NCI-H146 treated with DMSO at 0.1 percent for 48 hours (cell line): ENCODE measurements at regions not wholly inside any gene's neighbourhood (a gene's known extent, or its start where the extent isn't known, plus 50 kb on each side); places are given as distances from the start of the nearest gene placed in this dataset.

Experiments used
- DNase-seq: peaks from one replicate; lab custom pipeline; 2025; ENCODE audit not compliant: unreplicated experiment; lab: John Stamatoyannopoulos, UW

DNA sequence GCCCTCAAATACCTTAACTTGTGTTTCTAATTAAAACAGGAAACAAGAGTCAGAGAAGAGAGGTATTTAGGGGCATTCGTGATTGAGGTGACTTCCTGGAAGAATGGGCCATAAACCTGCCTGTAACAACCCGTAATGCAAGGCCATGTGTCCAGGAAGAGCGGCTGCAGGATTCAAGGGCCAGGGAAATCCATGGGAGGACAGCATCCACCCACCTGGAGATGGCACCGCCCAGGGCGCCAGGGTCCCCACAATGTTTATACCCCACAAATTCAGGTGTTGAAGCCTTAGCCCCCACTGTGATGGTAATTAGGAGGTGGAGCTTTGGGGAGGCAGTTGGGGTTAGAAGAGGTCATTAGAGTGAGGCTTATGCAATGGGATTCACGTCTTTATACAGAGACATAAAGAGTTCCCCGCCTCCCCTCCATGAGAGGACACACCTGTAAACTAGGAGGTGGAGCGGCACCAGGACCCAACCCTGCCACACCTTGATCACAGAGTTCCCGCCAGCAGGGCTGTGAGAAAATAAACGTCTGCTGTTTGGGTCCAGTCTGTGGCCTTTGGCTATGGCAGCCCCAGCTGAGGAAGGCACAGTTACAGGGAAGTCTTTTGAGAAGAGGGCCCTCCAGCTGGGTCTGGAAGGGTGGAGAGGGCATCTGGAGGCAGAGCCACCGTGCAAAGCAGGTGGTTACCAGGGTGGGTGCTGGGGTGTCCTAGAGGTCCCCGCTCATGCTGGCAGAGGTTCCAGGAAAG is 1394.3 kb downstream of the TBC1D22A start:
- no peak for DNase-seq

DNA sequence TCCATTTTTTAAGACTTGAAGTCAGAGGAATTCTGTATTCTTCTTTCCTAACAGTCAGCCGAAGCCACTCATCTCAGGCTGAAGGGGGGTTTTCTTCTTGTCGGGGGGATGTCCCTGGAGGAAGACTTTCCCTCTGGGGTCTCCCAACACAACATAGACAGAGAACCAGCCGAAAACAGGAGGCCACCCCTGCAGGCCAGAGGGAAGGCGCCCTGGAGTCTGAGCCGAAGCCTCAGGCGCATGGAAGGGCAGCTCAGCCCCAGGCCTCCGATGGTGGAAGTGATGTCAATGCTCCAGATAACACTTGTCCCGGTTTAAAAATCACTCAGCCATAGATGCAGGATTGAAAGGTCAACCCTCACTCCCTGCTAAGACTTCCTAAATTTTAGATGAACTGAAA is 1393.0 kb downstream of the TBC1D22A start:
- DNase-seq = no peak

DNA sequence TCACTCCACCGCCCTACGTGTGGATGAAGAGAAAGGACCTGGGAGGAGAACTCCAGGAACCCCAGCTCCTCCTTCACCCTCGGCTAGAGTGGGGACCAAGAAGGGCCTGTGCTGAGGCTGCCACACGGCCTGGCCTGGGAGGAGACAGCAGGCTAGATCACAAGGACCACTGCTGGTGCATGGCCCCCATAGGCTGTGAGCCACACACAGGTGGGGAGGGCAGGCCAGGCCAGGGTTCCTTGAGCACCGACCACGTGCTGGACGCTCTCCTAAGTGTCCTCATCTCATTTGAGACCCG is 1392.4 kb downstream of the TBC1D22A start:
- DNase-seq = no peak

DNA sequence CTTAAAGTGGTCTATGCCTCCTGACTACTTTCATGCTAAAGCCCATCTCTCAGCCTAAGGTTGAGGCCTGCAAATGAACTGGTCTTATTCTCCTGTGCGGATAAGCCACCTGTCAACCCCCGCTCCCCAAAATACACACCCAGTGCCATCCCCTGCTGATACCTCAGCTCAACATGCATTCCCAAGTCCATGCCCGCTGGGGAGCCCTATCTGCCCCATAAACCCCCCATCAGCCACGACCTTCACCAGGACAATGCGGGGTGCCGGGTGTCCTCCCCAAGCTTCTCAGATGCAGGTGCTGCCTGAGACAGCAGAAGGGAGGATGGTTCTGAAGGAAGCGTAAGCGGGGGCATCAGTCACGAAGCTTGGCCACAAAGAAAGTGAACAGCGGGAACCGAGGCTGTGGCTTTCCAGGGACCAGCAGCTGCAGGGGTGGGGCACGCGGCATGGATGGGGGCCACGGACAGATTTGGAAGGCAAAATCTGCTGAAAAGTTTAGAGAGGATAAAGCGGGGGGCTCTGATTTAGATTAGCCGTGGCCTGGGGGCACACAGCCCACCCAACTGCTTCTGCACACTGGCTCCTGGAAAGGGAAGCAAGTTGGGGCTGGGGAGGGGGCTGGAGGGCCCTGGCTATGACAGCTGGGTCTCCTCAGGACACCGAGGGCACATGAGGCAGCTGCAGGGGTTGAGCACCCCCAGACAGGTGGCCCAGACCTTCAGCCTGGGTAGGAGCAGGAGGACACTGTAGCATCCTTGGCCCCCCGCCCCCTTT is 1391.9 kb downstream of the TBC1D22A start:
- DNase-seq = no peak

DNA sequence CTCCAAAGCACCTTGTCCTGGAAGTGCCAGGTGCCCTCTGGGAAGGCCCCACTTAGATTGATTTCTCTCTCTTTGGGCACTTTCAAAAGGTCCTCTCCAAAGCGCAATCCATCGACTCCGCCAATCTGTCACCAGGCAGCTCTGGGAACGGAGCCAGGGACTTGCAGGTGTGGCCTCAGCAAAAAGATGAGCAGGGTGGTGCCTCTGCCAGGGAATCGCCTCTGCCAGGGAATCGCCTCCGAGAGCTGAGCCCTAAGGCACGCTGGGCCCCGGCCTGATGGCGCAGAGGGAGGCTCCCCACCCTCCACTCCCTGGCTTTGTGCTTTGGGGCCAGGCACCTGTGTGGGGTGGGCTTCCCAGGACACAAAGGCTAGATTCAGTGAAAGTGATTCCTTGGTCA is 1391.3 kb downstream of the TBC1D22A start:
- DNase-seq = no peak

DNA sequence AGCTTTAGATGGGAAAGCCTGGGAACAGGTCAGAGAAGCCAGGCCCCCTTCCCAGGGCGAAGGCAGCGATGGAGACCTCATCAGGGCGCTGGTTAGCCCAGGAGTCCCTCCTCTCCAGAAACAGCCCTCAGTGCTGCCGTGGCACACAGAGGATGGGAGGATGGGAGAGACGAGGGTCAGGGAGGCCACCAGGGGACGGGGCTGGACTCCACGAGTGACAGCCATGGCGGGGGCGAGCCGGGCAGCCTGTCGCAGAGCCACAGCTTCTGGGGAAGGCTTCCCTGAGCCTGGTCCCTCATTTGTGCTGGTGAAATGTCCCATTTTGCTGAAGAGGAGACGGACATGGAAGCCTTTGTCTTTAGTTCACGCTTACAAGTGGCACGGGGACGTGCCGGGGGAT is 1390.5 kb downstream of the TBC1D22A start:
- DNase-seq = no peak

DNA sequence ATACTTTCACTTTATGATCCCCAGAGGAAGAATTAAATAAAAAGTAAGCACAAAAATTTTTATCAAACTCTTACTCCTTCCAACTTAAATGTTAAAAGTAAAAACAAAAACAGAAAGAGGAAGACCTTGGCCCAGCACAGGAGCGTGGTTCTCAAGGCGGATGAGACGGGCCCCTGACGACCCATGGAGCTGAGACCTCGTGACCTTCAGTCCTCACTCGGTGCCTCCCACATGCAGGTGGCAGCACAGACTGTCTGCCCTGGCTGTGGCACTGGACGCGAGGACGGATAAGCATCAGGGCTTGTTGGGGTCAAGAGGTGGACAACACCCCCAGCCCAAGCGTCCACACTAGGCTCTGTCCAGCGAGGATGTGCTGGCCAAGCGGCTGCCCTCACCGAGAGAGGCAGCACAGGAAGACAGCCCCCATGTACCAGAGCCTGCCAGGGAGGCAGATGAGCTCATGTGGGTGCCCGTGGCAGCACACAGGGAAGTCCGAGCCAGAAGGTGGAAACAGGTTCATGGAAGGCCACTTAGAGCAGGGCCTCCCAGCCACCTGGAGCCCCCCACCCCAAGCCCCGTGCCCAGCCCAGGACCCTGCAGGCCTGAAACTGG is 1389.8 kb downstream of the TBC1D22A start:
- DNase-seq = no peak

DNA sequence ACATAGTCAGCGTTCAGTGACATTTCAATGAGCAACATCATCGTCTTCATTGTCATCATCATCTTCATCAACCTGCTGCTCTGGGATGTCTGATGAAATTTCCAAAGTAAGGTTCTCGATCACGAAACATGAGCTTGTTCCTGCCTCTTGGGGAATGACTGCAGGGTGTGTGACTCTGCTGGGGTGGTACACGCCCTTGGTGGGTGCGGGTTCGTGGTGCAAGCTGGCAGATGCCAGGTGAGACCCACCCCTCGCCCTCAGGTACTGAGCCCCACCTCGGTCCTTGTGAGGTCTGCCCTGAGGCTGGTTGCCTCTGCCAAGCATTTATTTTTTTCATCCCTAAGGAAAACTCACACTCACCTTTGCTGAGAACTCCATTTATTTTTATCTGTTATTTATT is 1389.2 kb downstream of the TBC1D22A start:
- no peak for DNase-seq

DNA sequence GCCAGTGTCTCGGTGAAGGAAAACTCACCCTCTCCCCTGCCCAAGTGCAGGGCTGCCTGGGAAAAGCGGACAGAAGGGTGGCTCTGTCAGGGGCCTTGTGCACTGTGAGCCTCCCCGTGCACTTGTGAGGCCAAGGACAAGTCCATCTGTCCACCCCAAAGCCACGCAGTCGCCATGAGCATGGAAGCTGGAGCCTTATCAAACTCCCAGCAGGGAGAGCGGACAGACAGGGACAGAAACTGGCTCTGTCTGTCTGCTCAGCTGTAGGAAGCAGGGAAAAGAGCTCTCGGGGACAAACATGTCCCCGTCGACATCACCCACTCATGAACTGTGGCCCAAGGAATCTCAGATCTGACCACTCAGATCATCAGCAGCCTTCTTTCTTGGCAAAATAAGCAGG is 1385.4 kb downstream of the TBC1D22A start:
- no peak for DNase-seq

DNA sequence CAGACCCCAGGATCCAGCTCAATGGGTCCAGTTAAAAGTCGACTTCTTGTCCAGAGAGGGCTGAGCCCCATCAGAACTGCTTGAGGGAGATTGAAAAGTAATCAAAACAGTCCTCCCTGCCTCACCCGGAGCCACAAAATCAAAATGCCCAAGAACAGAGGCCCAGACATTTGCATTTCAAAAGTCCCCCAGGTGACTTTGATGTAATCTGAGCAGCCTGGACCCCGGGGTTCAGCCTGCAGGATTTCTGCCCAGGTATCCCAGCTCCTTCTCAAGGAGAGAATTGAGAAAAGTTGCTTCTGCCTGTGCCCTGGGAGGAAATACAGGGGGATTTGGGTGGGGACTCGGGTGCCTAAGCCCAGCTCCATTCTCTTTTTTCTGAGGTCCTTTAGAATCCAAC is 1385.0 kb downstream of the TBC1D22A start:
- DNase-seq = no peak

DNA sequence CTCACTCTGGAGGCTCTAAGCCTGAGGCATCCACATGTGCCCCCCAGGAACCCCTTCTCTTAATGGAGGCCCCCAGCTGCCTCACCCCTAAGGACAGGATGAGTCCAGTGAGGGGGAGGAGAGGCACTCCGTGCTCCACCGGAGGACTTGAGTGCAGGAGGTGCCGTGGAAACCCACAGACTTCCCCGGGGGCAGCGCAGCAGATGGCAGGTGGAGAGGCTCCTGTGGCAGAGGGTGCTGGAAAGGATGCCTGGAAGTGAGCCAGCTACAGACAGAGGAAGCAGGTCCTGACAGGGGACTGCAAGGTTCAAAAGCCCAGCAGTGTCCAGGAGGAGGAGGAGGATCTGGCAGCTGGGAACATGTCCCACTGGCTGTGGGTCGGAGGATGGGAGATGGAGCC is 1384.0 kb downstream of the TBC1D22A start:
- no peak for DNase-seq

DNA sequence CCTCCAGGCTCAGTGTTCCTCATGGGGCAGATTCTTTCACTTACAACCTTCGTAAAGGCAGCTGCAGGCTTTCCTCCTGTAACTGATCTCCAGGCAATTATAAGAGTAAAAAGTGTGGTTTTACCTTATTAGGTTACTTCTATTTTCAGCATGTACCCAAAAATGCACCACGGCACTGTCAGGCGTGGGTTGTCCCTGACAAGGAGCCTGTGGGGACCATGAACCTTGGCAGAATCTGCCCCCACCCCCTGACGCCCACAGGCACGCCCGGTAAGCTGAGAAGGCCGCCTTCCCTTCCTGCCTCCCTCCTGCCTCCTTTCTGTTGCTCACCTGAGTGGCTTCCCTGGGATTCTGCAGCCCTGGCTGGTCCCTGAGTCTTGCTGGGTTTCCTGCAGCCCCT is 1383.3 kb downstream of the TBC1D22A start:
- DNase-seq = no peak

DNA sequence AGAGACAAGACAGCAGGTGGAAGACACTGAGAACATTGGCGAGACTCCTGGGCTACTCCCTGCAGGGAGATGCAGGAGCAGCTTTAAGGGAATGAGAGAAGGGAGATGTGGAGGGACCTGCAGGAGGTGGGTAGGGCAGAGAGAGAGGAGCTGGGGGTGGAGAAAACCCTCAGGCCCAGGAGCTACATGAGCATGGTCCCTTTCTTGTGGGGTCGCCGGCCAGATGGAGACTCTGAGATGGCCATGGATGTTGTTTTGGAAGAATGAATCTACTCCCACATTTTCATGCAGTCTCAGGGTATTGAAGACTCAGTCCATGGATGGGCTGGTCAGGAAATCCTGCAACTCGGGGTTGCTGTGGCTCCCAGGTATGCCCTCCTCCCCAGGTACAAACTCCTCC is 1381.9 kb downstream of the TBC1D22A start:
- DNase-seq = no peak

DNA sequence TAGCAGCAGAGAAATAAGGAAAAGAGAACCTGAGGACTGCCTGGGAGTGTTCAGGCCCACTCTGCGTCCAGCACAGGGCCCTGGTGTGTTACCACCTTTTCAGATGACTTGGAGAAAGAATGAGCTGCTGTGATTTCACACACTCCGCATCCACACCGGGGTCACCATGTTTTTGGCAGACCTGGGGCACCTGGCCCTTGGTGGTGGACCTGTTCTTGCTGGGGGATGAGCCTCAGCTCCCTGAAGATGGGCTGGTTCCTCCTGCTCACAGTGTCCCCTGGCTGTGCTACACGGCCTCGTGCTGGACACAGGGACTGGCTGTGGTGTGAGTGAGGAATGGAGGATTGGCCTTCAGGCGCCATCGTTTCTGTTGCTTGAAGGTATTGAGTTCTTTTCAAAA is 1381.4 kb downstream of the TBC1D22A start:
- no peak for DNase-seq

DNA sequence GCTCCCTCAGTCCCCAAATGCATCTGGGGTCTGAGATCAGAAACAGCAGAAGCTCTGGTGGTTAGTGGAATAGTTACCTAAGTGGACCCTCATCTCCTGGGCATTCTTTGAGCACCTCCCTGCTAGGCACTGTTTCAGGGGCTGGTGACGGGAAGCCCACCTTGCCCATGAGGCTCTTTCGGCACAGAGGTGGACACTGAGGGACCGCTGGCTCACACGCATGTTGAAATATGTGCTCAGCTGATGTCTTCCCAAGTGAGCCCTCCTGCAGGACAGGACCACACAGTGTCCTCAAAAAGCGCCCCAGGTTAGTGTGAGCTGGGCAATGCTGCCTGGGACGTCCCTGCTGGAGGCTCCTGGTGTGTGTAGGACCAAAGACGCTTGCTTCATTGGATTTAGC is 1379.9 kb downstream of the TBC1D22A start:
- no peak for DNase-seq

DNA sequence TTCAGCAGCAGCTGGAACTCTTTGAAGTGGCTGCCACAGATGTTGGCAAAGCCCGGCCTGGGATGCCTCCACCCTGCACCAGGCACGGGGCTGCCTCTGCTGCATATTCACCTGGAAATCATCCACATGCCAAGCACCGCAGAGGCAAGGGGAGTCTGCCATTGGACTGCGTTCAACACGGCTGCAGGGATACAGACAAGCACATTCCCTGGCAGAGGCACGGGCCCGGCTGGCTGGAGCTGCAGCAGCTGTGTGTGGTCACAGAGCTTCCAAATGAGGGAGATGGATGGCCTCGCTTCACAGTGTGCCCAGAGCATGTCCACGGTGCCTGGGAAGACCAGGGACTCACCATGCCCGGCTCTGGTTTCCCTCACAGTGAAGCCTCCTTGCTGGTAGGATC is 1378.9 kb downstream of the TBC1D22A start:
- no peak for DNase-seq

DNA sequence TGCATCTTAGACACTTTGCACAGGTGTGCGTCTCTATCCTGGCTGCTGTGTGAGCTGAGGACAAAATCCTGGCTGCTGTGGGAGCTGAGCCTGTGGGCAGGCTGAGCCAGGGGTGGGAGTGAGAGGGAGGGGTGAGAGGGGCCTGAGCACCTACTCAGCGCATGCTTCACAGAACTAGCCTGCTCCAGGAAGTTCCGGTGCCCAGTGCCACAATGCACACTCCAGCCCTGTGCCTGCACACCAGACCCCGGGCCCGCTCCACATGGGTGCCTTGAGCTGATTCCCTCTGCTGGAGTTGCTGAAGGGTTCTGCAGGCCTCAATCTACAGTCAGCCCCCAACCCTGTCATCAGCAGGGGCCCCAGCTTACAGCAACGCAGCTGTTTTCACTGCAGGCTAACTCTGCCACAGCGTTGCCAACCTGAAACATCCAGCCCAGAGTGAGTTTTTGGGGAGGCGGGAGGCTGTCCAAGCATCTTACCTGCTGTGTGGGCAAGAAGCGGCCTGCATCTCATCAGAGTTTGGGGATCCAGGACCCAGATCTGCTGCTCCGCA is 1377.9 kb downstream of the TBC1D22A start:
- DNase-seq = no peak

DNA sequence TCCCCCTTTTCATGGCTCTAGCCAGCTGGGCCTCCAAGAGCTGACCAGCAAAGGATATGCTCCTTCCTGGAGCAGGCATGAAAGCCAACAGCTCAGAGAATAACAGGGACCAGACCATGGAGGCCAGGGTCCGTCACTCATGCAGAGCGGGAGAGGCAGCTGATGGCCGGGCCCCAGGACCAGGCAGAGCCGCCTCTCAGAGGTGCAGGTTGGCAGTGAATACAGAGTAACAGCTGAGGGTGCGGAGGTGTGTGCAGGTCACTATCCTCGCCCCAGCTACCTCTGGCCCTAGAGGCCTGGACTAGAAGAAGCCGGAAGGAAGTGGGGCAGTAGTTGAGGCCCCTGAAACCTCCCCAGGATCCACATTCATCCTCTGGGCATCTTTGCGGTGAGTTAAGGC is 1377.3 kb downstream of the TBC1D22A start:
- no peak for DNase-seq

DNA sequence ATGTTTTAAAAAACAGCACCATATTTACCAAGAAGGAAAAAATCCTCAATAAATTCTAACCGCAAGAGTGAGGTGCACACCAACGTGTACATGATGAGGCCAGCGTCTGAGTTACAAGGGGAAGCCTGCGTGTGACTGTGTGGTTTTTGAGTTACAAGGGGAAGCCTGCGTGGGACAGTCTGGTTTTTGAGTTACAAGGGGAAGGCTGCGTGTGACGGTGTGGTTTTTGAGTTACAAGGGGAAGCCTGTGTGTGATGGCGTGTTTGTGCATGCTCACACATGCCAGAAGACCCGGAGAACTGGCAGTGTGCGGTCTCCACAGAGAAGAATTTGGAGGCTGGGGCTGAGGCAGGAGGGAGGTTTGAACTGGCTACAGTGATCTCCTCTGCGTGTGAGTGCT is 1376.4 kb downstream of the TBC1D22A start:
- DNase-seq = no peak

DNA sequence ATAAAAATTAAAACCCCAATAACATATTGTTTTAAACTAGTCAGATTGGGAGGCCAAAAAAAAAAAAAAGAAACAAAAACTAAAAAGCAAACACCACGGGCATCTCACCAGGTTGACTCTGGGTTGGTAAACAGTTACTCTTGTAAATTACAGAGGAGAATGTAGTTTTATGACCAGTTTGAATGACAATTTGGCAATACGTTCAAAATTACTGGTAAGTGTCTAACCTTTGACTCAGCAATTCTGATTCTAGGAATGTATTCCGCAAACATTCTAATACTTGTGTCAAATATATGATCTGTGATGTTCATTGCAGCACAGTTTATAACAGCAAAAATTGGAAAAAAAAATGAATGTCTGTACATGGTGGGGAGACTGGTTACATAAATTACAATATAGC is 1376.0 kb downstream of the TBC1D22A start:
- DNase-seq = no peak

DNA sequence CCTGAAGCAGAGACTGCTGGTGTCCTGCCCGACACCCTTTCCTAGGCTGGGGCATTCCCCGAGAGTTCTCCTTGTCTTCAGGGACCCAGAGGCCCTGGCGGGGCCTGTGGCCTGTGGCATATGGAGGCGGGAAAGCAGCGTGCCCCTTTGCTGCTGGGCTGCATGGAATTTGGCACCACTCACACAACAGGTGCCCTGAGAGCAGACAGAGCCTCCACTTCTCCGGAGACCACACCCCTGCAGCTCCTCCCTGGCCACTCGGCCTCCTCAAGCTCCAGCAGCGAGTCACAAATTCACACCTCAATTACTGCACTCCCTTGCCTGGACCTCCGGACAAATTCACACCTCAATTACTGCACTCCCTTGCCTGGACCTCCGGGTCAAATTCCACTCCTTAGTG is 1375.2 kb downstream of the TBC1D22A start:
- no peak for DNase-seq

DNA sequence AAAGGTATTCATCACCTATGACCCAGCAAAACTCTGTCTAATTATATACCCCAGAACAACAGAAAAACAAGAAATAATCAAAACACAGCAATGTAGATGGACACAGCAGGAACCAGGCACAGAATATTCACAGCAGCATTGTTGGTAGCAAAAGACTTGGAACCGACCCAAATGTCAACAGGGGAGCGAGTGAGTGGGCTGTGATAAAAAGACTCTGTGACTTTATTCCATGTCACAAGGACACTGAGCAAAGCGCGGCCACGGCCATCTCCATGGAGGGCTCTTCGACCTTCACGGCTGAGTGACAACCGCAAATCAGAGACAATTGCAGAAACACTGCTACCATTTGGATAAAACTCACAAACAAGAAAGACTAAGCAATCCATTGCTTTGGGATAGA is 1373.1 kb downstream of the TBC1D22A start:
- no peak for DNase-seq
